Duodenal mucosa (tissue), 2 donors: ENCODE measurements at regions not wholly inside any gene's neighbourhood (a gene's known extent, or its start where the extent isn't known, plus 50 kb on each side); places are given as distances from the start of the nearest gene placed in this dataset.
"Not testable (repeated sequence)": the region's sequence is repeated elsewhere in the genome, so short reads cannot be mapped to it uniquely, and the experiment has no call there.

Experiments used
- H3K27ac ChIP-seq: one replicate; pipeline ENCODE4 v1.7.0; 2013; ENCODE audit warnings: low read depth, low read length
- H3K27me3 ChIP-seq, 2 donors: one replicate each; pipeline ENCODE4 v1.7.0; 2013; ENCODE audit warnings: low read length in 2 of 2, control low read depth in 1 of 2; ENCODE audit not compliant: insufficient read depth in 2 of 2, control insufficient read depth in 1 of 2
- H3K36me3 ChIP-seq, 2 donors: one replicate each; pipeline ENCODE4 v1.7.0; 2013; ENCODE audit warnings: low read length in 2 of 2, control low read depth in 1 of 2; ENCODE audit not compliant: insufficient read depth in 2 of 2, control insufficient read depth in 1 of 2
- H3K4me1 ChIP-seq, 2 donors: one replicate each; pipeline ENCODE4 v1.7.0; 2013; ENCODE audit warnings: low read length in 2 of 2, control low read depth in 1 of 2; ENCODE audit not compliant: insufficient read depth in 2 of 2, control insufficient read depth in 1 of 2
- H3K4me3 ChIP-seq, 2 donors: one replicate each; pipeline ENCODE4 v1.7.0; 2013; ENCODE audit warnings: low read length in 2 of 2, low read depth in 1 of 2
- H3K9ac ChIP-seq, 2 donors: one replicate each; pipeline ENCODE4 v1.7.0; 2013; ENCODE audit warnings: low read length in 2 of 2, low read depth in 1 of 2
- H3K9me3 ChIP-seq, 2 donors: one replicate each; pipeline ENCODE4 v1.7.0; 2013; ENCODE audit warnings: low read length in 2 of 2, control low read depth in 1 of 2; ENCODE audit not compliant: control insufficient read depth in 1 of 2

DNA sequence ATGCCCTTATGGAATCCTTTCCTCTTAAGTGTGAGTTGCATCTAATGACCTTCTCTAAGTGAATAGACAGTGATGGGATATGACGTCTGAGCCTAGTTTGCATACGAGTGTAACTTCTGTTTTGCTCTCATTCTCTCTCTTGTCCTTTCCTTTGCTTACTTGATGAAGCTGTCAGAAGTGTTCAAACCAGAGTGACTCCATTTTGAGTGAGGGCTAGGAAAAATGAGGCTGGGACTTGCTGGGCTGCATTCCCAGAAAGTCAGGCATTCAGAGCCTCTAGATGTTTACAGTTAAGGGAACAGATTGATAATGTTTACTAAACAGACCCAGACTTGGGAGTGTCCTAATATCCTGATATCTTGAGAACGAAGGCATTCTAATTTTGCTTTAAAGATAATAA lies 311.2 kb upstream of the SOX4 start:
- not testable (repeated sequence) for H3K9me3 ChIP-seq, H3K27ac ChIP-seq, H3K36me3 ChIP-seq, H3K27me3 ChIP-seq, H3K9ac ChIP-seq, H3K4me1 ChIP-seq, H3K4me3 ChIP-seq

- Histone ChIP-seq H3K4me1 (peaks cover 0 to 4% of the 10 kb centered on the region in 2 donors), H3K9ac (no peak overlapping the region), H3K36me3 (no peaks in the 10 kb centered on the region), H3K4me3 (no peak overlapping the region), H3K27me3 (no peaks in the 10 kb centered on the region), H3K9me3 (no peaks in the 10 kb centered on the region), H3K27ac (no peak overlapping the region)
Observed at GRCh38 chr6:21284166-21284565, 309.4 kb upstream of the SOX4 start.

GRCh38 chr6:21284706-21285105 lies 308.8 kb upstream of the SOX4 start:
- peaks cover 0 to 4% of the 10 kb centered on the region in 2 donors for H3K4me1 ChIP-seq
- no peaks in the 10 kb centered on the region for H3K9me3 ChIP-seq
- no peak overlapping the region for H3K27ac ChIP-seq
- H3K36me3 ChIP-seq, result no peaks in the 10 kb centered on the region
- no peaks in the 10 kb centered on the region for H3K27me3 ChIP-seq
- H3K4me3 ChIP-seq, result no peak overlapping the region
- H3K9ac ChIP-seq, result no peak overlapping the region

DNA sequence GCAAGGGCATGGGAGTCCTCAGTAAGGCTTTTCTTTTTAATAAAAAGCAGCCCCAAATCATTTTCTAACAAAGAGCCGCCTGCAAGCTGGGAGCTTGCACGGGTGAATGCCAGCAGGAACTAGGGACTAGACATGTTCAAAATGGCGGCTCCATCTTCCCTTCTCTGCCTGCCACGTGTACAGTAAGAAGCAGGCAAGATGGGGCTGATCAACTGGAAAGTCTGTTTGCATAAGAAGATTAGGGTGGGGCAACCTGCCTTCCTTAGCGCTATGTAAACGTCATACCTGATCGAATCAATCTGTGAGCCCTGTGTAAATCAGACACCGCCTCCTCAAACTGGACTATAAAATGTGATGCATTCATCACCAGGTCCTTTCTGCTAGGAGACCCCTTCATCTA lies 299.4 kb upstream of the SOX4 start:
- Histone ChIP-seq H3K9ac (no peak overlapping the region), H3K36me3 (no peaks in the 10 kb centered on the region), H3K4me1 (no peaks in the 10 kb centered on the region), H3K9me3 (peaks cover 0 to 4% of the 10 kb centered on the region in 2 donors), H3K27ac (no peak overlapping the region), H3K27me3 (no peaks in the 10 kb centered on the region), H3K4me3 (no peak overlapping the region)

- Histone ChIP-seq H3K36me3 (no peaks in the 10 kb centered on the region), H3K9ac (no peak overlapping the region), H3K9me3 (peaks cover 0 to 4% of the 10 kb centered on the region in 2 donors), H3K4me1 (no peaks in the 10 kb centered on the region), H3K4me3 (no peak overlapping the region), H3K27ac (no peak overlapping the region), H3K27me3 (no peaks in the 10 kb centered on the region)
Observed at GRCh38 chr6:21295506-21296240, 297.9 kb upstream of the SOX4 start.

- Histone ChIP-seq H3K9me3 (no peaks in the 10 kb centered on the region), H3K36me3 (no peaks in the 10 kb centered on the region), H3K9ac (no peak overlapping the region)
Observed at GRCh38 chr6:21297665-21298064, 295.9 kb upstream of the SOX4 start.

DNA sequence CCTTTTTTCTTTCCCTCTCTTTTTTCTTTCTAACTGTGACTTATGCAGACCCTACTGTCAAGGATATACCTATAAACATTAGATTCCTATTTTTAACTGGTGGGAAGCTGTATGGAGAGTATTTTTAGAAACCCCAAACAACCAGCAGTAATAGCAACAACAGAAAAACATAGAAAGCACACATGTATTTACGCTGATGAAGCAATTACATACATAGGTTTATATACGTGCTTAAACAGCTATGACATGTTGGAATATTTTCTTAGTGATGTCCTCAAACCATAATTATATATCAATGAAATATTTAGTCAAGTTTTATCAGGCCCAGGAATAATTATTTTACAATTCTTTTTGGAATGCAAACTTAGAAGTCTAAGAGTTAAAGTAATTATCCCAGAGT lies 294.3 kb upstream of the SOX4 start:
- Histone ChIP-seq H3K4me3 (no peak overlapping the region), H3K27ac (no peak overlapping the region), H3K36me3 (no peaks in the 10 kb centered on the region), H3K9me3 (no peaks in the 10 kb centered on the region), H3K9ac (no peak overlapping the region), H3K4me1 (no peaks in the 10 kb centered on the region), H3K27me3 (no peaks in the 10 kb centered on the region)

More at GRCh38 chr6:21297665-21298064, 295.9 kb upstream of the SOX4 start:
- Histone ChIP-seq H3K4me1 (no peaks in the 10 kb centered on the region), H3K27me3 (no peaks in the 10 kb centered on the region), H3K4me3 (no peak overlapping the region), H3K27ac (no peak overlapping the region)

GRCh38 chr6:21300439-21300838 lies 293.1 kb upstream of the SOX4 start:
- no peaks in the 10 kb centered on the region for H3K4me1 ChIP-seq
- no peaks in the 10 kb centered on the region for H3K36me3 ChIP-seq

GRCh38 chr6:21305893-21306332 lies 287.6 kb upstream of the SOX4 start:
- Histone ChIP-seq H3K4me3 (no peak overlapping the region), H3K27ac (no peak overlapping the region), H3K36me3 (no peaks in the 10 kb centered on the region), H3K9ac (no peak overlapping the region), H3K27me3 (no peaks in the 10 kb centered on the region), H3K4me1 (no peaks in the 10 kb centered on the region), H3K9me3 (no peaks in the 10 kb centered on the region)

More at GRCh38 chr6:21300439-21300838, 293.1 kb upstream of the SOX4 start:
- H3K4me3 ChIP-seq, result no peak overlapping the region
- no peak overlapping the region for H3K27ac ChIP-seq
- no peak overlapping the region for H3K9ac ChIP-seq
- H3K9me3 ChIP-seq, result no peaks in the 10 kb centered on the region
- H3K27me3 ChIP-seq, result no peaks in the 10 kb centered on the region

- H3K4me3 ChIP-seq, result no peak overlapping the region
- no peak overlapping the region for H3K9ac ChIP-seq
- no peak overlapping the region for H3K27ac ChIP-seq
- H3K36me3 ChIP-seq, result no peaks in the 10 kb centered on the region
- H3K9me3 ChIP-seq, result no peaks in the 10 kb centered on the region
- H3K4me1 ChIP-seq, result no peaks in the 10 kb centered on the region
- H3K27me3 ChIP-seq, result no peaks in the 10 kb centered on the region
Observed at GRCh38 chr6:21306546-21306945, 287.0 kb upstream of the SOX4 start.
